H1 (cell line): ENCODE measurements at regions not wholly inside any gene's neighbourhood (a gene's known extent, or its start where the extent isn't known, plus 50 kb on each side); places are given as distances from the start of the nearest gene placed in this dataset.
"Not testable (repeated sequence)": the region's sequence is repeated elsewhere in the genome, so short reads cannot be mapped to it uniquely, and the experiment has no call there.

Experiments
- CTCF ChIA-PET: fragments of 300-600 bp; sonication (Branson Sonifier 250); formaldehyde crosslinking; loops from one replicate; lab custom pipeline; 2021; ENCODE audit not compliant: partially characterized antibody; lab: Charles Lee
- POLR2A ChIA-PET: fragments of 300-600 bp; sonication (Branson Sonifier 250); formaldehyde crosslinking; loops from one replicate; lab custom pipeline; 2021; ENCODE audit warnings: inconsistent platforms; ENCODE audit not compliant: partially characterized antibody; lab: Charles Lee
- DNase-seq, 2 experiments: peaks; one replicate each; pipeline versions ENCODE4 v3.0.0 to v3.0.0-alpha.2; 2010 to 2022; ENCODE audit warnings: low spot score in 2 of 2, low read depth in 1 of 2, mixed read lengths in 1 of 2
- FAIRE-seq: peaks from 2 replicates; lab custom pipeline; 2011; peaks lifted over from hg19 to GRCh38; lab: Jason Lieb, UNC
- H2AFZ ChIP-seq: 2 replicates; pipeline ENCODE4 v1.8.1; 2012; ENCODE audit warnings: low read length, inconsistent platforms
- H2AK5ac ChIP-seq: 2 replicates; pipeline ENCODE4 v1.6.1; 2013; ENCODE audit warnings: low read depth, low read length
- H2BK120ac ChIP-seq: replicated peaks from 2 replicates; pipeline ENCODE3; 2013; ENCODE audit warnings: low read depth, low read length, inconsistent platforms
- H2BK12ac ChIP-seq: 2 replicates; pipeline ENCODE4 v1.6.1; 2013; ENCODE audit warnings: low read depth, low read length
- H2BK15ac ChIP-seq: 2 replicates; pipeline ENCODE4 v1.6.1; 2013; ENCODE audit warnings: low read length
- H2BK20ac ChIP-seq: 2 replicates; pipeline ENCODE4 v1.6.1; 2013; ENCODE audit warnings: low read length
- H2BK5ac ChIP-seq: 2 replicates; pipeline ENCODE4 v1.6.1; 2013; ENCODE audit warnings: low read depth, low read length
- H3K14ac ChIP-seq: 2 replicates; pipeline ENCODE4 v1.6.1; 2013; ENCODE audit warnings: inconsistent platforms; ENCODE audit not compliant: insufficient read length
- H3K18ac ChIP-seq: 2 replicates; pipeline ENCODE4 v1.6.1; 2013; ENCODE audit warnings: low read length; ENCODE audit errors: extremely low read depth
- H3K23ac ChIP-seq: 2 replicates; pipeline ENCODE4 v1.6.1; 2013; ENCODE audit warnings: inconsistent platforms; ENCODE audit not compliant: insufficient read length
- H3K23me2 ChIP-seq: 2 replicates; pipeline ENCODE4 v1.6.1; 2013; ENCODE audit warnings: low read depth, low read length
- H3K27ac ChIP-seq: 2 replicates; pipeline ENCODE4 v1.6.1; 2011; ENCODE audit warnings: low read depth, low read length, inconsistent platforms
- H3K27me3 ChIP-seq, 4 experiments: replicated peaks in 1 of 4; 1 replicate in 1 of 4; 2 replicates in 3 of 4; pipeline versions ENCODE4 v1.6.1 to v1.8.1; 2011 to 2013; ENCODE audit warnings: low read length in 3 of 4, mild to moderate bottlenecking in 3 of 4, inconsistent platforms in 2 of 4, mixed read lengths in 2 of 4, moderate library complexity in 1 of 4; ENCODE audit not compliant: control insufficient read depth in 3 of 4, insufficient read depth in 3 of 4; ENCODE audit errors: extremely low read depth in 1 of 4
- H3K36me3 ChIP-seq, 4 experiments: 2 replicates each; pipeline versions ENCODE4 v1.6.1 to v1.8.1; 2011 to 2013; ENCODE audit warnings: mild to moderate bottlenecking in 4 of 4, low read length in 3 of 4, moderate library complexity in 2 of 4, control low read depth in 1 of 4, inconsistent platforms in 1 of 4; ENCODE audit not compliant: insufficient read depth in 4 of 4, control insufficient read depth in 2 of 4
- H3K4ac ChIP-seq: replicated peaks from 2 replicates; pipeline ENCODE3; 2013; ENCODE audit warnings: low read length, low read depth, mixed read lengths, inconsistent platforms; ENCODE audit not compliant: insufficient read length
- H3K4me1 ChIP-seq, 4 experiments: replicated peaks in 1 of 4; 1 replicate in 1 of 4; 2 replicates in 3 of 4; pipeline versions ENCODE4 v1.6.1 to v1.8.1; 2011 to 2013; ENCODE audit warnings: low read length in 3 of 4, inconsistent platforms in 2 of 4, mixed read lengths in 1 of 4; ENCODE audit not compliant: insufficient read depth in 4 of 4, control insufficient read depth in 3 of 4
- H3K4me2 ChIP-seq, 2 experiments: 2 replicates each; pipeline versions ENCODE4 v1.6.1 to v1.8.1; 2011 to 2013; ENCODE audit warnings: low read depth in 2 of 2, low read length in 2 of 2, control low read depth in 1 of 2, inconsistent platforms in 1 of 2, mild to moderate bottlenecking in 1 of 2; ENCODE audit not compliant: insufficient read depth in 1 of 2
- H3K4me3 ChIP-seq, 4 experiments: fragments of 200-600, 300-600 bp in 1 of 4; sonication (generic), shearing (Covaris generic), sonication (Bioruptor Twin) in 1 of 4; 2 replicates each; pipeline versions ENCODE4 v1.5.1 to v1.8.1; 2011 to 2016; ENCODE audit warnings: low read length in 4 of 4, low read depth in 3 of 4, control low read depth in 2 of 4, inconsistent platforms in 2 of 4, mild to moderate bottlenecking in 2 of 4, mixed read lengths in 1 of 4, moderate library complexity in 1 of 4; ENCODE audit not compliant: insufficient read depth in 2 of 4; ENCODE audit errors: extremely low read depth in 1 of 4
- H3K56ac ChIP-seq: replicated peaks from 2 replicates; pipeline ENCODE3; 2013; ENCODE audit warnings: low read depth, mild to moderate bottlenecking, mixed read lengths, low read length, inconsistent platforms; ENCODE audit not compliant: insufficient read length
- H3K79me1 ChIP-seq: 2 replicates; pipeline ENCODE4 v1.6.1; 2013; ENCODE audit warnings: low read depth, low read length, control low read depth
- H3K79me2 ChIP-seq, 2 experiments: 2 replicates each; pipeline versions ENCODE4 v1.6.1 to v1.8.1; 2012 to 2013; ENCODE audit warnings: low read length in 2 of 2, mild to moderate bottlenecking in 2 of 2, inconsistent platforms in 1 of 2; ENCODE audit not compliant: insufficient read depth in 2 of 2, control insufficient read depth in 1 of 2
- H3K9ac ChIP-seq, 4 experiments: replicated peaks in 1 of 4; 1 replicate in 1 of 4; 2 replicates in 3 of 4; pipeline versions ENCODE4 v1.6.1 to v1.8.1; 2011 to 2013; ENCODE audit warnings: low read depth in 3 of 4, low read length in 3 of 4, control low read depth in 2 of 4, mild to moderate bottlenecking in 2 of 4, moderate library complexity in 2 of 4, inconsistent platforms in 1 of 4; ENCODE audit errors: extremely low read depth in 1 of 4
- H3K9me3 ChIP-seq, 2 experiments: 2 replicates each; pipeline versions ENCODE4 v1.6.1 to v1.8.1; 2012 to 2013; ENCODE audit warnings: mild to moderate bottlenecking in 2 of 2, moderate library complexity in 2 of 2, control low read depth in 1 of 2, inconsistent platforms in 1 of 2, low read depth in 1 of 2, low read length in 1 of 2, mixed read lengths in 1 of 2; ENCODE audit not compliant: insufficient read depth in 2 of 2
- H4K20me1 ChIP-seq, 2 experiments: replicated peaks in 1 of 2; 2 replicates each; pipeline versions ENCODE3 to v1.8.1; 2011 to 2013; ENCODE audit warnings: inconsistent platforms in 2 of 2, low read length in 2 of 2, mild to moderate bottlenecking in 1 of 2; ENCODE audit not compliant: insufficient read depth in 2 of 2, control insufficient read depth in 1 of 2
- H4K5ac ChIP-seq: 2 replicates; pipeline ENCODE4 v1.6.1; 2013; ENCODE audit warnings: low read length, low read depth, mixed read lengths, inconsistent platforms; ENCODE audit not compliant: insufficient read length
- H4K8ac ChIP-seq: 2 replicates; pipeline ENCODE4 v1.8.0; 2013; ENCODE audit warnings: mild to moderate bottlenecking, moderate library complexity, low read length, inconsistent platforms; ENCODE audit not compliant: insufficient read depth; ENCODE audit errors: extremely low read depth
- H4K91ac ChIP-seq: replicated peaks from 2 replicates; pipeline ENCODE3; 2013; ENCODE audit warnings: low read length, mixed read lengths, inconsistent platforms; ENCODE audit not compliant: insufficient read length
- WGBS, 2 experiments: shearing (Covaris generic) in 1 of 2; methylation state at CpG; one replicate each; pipeline versions ENCODE4 v1.1.6 to v1.1.7; 2013 to 2015; ENCODE audit warnings: low lambda C conversion rate in 2 of 2, mixed read lengths in 2 of 2, inconsistent platforms in 1 of 2, low coverage in 1 of 2, missing lambda C conversion rate in 1 of 2; ENCODE audit not compliant: insufficient replicate concordance in 2 of 2, insufficient coverage in 1 of 2, insufficient read length in 1 of 2; ENCODE audit errors: extremely low coverage in 1 of 2, missing lambda C conversion rate in 1 of 2; 5-methylcytosine and 5-hydroxymethylcytosine counted together

DNA sequence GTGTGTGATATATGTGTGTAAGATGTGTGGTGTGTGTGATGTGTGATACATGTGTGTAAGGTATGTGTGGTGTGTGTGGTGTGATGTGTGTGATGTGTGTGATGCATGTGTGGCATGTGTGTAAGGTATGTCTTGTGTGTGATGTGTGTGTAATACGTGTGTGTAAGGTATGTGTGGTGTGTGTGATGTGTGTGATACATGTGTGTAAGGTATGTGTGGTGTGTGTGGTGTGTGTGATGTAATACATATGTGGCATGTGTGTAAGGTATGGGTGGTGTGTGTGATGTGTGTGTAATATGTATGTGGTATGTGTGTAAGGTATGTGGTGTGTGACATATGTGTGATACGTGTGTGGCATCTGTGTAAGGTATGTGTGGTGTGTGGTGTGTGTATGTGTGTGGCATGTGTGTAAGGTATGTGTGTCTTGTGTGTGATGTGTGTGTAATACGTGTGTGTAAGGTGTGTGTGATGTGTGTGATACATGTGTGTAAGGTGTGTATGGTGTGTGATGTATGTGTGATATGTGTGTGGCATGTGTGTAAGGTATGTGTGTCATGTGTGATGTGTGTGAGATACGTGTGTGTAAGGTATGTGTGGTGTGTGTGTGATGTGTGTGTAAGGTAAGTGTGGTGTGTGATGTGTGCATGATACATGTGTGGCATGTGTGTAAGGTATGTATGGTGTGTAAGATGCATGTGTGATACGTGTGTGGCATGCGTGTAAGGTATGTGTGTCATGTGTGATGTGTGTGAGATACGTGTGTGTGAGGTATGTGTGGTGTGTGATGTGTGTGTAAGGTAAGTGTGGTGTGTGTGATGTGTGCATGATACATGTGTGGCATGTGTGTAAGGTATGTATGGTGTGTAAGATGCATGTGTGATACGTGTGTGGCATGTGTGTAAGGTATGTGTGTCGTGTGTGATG, 126.9 kb downstream of the COPS8 start:
- H2BK120ac ChIP-seq: peak overlapping the region; percentile 36
- peak overlapping the region; percentile 90 for H4K91ac ChIP-seq
- H3K56ac ChIP-seq: peak overlapping the region; percentile 35
- H3K27me3 ChIP-seq, H3K4me2 ChIP-seq, H2AFZ ChIP-seq, H3K79me1 ChIP-seq, H3K36me3 ChIP-seq, H3K18ac ChIP-seq, H3K79me2 ChIP-seq, H3K14ac ChIP-seq, H4K5ac ChIP-seq, H3K4me3 ChIP-seq, POLR2A ChIA-PET, H3K23ac ChIP-seq, H4K20me1 ChIP-seq, H3K9me3 ChIP-seq, DNase-seq, H4K8ac ChIP-seq, H3K27ac ChIP-seq: not testable (repeated sequence)
- H2BK12ac ChIP-seq: peak overlapping the region; percentile 99
- H3K9ac ChIP-seq: peak overlapping the region in 1 of 4 experiments; percentile 21; a peak in 1 of 7 replicates
- peaks cover 19% of the 10 kb centered on the region for H3K23me2 ChIP-seq
- H2BK5ac ChIP-seq: peak overlapping the region; percentile 22
- peak overlapping the region; percentile 91 for H3K4ac ChIP-seq
- peak; percentile 71 for FAIRE-seq
- H2BK15ac ChIP-seq: peak overlapping the region; percentile 99
- H2AK5ac ChIP-seq: peak overlapping the region; percentile 100
- WGBS, 2 experiments: 90 to 100% methylated on average over 4 to 9 of the region's 9 CpGs
- peaks cover 2 to 19% (median 13%) of the 10 kb centered on the region in 4 experiments for H3K4me1 ChIP-seq
- CTCF ChIA-PET: interaction anchor here (0.9 kb wide), 1 partner anchor 40 kb away, joined by 3 read pairs; no protein-coding TSS in a partner anchor
- H2BK20ac ChIP-seq: peak overlapping the region; percentile 98; the same call in 1 of the 2 replicates
